HG02943 (cell line): ENCODE measurements at regions not wholly inside any gene's neighbourhood (a gene's known extent, or its start where the extent isn't known, plus 50 kb on each side); places are given as distances from the start of the nearest gene placed in this dataset.

Experiments
- ATAC-seq: cut with Tn5 transposase; IDR thresholded peaks from one replicate; pipeline ENCODE4 v1.9.1; 2021; ENCODE audit warnings: mild to moderate bottlenecking, low read depth, moderate library complexity; ENCODE audit not compliant: unreplicated experiment

DNA sequence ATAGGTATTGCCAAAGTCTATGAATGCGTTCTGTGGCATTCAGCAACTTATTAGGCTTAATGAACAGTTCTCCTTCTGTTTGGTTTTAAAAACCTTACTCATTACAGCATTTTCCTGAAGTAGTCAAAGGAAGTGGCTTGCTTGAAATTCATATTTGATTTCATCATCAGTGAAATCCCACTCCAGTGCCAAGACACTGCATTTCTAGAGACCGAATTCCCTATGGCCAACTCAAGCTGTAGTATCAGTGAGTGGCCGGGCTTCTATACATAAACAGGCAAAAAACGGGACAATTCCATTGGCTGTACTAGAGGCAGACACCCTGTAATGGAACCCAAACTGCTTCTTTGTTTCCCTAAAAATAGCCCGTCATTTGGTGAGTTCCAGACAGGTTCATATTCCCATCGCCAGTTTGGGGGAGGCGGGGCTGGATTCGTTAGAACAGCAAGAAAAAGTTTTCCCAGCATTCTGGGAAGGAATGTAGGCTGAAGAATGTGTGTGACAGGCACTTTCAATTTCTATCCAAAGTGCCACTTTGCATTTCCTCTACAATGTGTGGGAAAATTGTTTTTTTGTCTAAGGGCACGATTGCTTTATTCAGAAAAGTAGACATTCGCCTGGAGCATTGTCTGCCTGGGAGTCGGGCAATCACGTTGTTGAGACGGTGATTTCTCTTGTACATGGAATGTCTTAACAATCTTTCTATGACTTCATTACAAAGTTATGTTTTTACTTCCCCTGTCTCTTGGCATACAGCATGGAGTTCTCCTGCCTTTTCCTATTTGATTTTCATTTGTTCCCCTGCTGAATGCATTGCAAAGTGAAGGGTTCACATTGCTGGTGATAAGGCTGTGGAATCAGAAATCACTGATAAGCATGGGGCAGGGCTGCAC, 141.8 kb upstream of the MAST4 start:
- ATAC-seq: no peak

DNA sequence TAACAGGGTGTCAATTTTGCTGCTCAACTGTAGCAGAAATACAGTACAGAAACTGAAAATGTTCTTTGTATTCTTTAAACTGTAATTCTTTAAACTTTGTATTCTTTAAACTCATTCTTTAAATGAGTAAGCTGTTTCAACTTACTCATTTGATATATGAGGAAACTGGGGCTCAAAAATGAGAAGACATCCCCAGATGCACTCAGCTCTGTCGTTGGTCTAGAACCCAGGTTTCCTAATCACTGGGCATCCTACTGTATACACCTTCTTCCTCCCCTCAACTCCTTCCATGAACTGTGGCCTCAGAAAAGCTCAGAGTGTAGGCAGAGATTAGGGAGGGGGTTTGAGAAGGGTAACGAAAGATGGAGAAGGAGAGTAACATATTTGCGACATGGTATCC, 136.5 kb upstream of the MAST4 start:
- ATAC-seq: no peak

DNA sequence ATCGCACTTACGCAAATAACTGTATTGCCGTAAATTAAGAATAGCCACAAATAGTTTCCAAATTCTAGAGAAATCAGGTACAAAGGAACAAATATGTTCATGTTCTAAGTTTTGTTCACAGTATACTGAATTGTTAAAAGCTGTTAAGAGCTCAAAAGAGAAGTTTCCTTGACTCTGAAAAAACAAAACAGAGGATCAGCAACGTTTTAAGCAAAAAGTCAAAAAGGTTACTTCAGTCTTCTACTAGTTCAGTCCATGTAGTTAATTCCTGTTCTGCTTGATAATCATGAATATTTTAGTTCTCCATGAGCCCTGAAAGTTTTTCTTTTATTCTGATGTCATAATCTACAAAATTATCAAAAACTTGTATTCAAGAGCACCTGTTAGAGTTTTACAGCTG, 128.6 kb upstream of the MAST4 start:
- ATAC-seq: no peak

DNA sequence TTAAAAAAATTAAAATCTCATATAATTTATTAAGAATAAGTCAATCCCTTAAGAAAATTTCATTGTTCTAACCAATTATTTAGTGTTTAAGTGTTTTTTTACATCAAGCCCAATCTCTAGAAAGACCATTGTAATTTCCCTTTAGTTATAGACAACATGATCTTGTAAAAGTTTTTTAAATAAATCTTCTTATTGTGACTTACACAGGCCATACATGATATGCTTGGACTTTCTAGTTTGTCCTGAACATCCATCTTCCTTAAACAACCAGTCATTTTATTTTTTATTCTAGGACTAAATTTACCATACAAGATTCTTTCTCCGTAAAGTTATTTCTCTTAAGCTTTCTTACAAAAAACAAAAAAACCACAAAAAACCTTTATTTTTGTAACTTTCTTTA, 126.5 kb upstream of the MAST4 start:
- ATAC-seq: no peak

DNA sequence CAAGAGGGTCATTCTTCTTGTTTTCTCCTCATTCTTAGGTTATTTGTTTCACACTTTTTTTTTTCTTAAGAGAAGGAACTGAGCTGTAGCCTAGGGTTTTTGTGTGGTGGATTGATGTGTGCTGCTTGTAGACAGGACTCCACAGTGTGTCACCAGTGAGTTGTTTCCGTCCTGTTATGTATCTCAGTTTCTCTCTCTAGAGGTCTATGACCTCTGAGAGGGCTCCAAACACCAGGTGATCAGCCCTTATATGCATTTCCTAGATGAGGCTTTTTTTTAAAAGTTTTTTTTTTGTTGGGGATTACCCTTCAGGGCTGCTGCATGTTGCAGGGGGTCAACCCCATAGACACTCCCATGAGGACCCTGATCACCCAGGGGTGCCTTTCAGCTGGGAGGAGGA, 124.2 kb upstream of the MAST4 start:
- no peak for ATAC-seq

DNA sequence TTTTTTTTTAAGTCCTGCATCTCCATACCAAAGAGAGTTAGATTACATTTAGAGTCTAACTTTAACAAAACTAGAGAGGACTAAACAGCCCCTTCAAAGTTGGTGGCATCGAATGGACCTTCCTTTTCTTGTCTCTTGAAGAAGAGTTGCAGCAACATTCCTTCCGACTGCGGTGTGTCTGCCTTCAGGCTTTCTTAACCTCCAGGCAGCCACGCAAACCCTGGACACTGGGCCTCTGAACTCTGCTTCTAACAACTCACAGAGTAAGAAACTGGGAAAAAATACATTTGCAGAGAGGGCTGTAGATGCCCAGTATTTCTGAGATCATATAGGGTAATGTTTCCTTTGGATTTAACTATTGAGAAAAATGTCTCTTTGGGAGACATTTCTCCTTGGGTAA, 120.5 kb upstream of the MAST4 start:
- no peak for ATAC-seq

DNA sequence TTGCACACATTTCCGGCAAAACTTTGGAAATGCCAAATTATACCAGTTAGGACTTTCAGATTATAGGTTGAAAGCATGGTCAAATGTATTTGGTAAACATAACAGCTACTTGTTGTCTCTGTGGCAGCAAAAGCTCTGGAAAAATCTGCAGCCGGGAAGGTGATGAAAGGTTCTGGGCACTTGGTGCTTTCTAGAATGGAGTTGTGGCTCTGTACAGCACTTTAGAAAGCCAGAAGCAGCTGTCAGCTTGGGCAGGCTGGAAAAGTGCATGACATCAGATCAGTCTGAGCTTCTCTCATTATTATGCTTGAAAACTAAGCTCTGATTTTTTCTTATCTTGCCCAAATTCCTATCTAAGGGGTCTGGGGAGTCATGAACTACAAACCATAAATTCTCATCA, 118.6 kb upstream of the MAST4 start:
- no peak for ATAC-seq

DNA sequence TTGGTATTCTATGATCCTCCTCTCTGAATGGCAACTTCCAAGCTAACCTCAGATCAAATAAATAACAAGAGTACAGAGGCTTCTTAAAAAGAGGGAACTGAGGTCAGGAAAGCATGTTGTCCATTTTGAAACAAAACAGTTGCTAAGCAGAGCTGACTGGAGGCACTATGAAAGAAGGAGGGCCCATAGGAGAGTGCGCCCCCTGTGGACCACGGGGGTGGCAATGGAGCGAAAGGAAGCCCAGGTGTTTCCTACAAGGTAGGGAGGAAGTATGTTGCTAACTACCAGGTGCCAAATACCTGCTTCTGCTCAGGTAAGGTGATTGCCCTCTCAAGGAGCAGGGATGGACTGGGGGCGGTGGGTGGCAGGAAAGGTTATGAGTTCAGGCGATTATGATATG, 101.8 kb upstream of the MAST4 start:
- ATAC-seq: no peak

DNA sequence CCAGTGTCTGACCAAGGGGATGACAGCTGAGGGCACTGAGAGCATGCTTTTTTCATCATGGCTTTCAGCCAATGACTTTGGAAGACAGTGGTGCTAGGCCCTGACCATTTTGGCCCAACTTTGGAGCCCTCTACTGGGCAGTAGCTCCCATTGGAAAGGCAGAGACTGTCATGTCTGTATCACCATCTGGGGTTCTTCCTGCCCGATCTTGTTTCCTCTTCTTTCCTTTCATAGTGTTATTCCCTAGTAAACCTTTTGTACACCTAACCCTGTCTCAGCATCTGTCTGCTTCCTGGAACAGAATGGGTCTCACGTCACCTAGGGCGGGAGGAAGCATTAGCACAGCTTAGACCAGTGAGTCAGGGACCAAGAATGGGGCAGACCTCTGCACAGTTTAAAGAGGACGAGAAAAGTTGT, 97.4 kb upstream of the MAST4 start:
- no peak for ATAC-seq

DNA sequence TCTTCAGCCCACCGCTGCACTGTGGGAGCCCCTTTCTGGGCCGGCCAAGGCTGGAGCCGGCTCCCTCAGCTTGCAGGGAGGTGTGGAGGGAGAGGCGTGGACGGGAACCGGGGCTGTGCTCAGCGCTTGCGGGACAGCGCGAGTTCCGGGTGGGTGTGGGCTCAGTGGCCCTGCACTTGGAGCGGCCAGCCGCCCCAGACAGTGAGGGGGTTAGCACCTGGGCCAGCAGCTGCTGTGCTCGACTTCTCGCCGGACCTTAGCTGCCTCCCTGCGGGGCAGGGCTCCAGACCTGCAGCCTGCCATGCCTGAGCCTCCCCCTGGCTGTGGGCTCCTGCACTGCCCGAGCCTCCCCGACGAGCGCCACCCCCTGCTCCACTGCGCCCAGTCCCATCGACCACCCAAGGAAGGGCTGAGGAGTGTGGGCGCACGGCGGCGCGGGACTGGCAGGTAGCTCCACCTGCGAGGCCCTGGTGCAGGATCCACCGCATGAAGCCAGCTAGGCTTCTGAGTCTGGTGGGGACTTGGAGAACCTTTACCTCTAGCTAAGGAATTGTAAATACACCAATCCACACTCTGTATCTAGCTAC, 92.9 kb upstream of the MAST4 start:
- no peak for ATAC-seq

DNA sequence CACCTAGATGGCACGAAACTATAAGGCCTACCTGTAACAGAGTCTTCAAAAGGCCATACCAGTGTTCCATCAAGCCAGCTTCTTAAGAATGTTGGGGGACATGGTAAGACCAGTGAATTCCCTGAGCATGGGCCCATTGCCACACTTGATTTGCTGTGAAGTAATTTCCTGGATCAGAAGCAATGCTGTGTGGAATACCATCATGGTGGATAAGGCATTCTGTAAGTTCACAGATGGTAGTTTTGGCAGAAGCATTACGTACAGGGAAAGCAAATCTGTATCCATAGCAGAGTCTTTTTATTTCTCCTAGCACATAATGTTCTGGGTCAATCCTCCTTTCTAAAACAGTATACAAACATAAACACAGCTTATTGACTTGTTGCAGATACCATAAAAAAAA, 89.1 kb upstream of the MAST4 start:
- ATAC-seq: no peak

DNA sequence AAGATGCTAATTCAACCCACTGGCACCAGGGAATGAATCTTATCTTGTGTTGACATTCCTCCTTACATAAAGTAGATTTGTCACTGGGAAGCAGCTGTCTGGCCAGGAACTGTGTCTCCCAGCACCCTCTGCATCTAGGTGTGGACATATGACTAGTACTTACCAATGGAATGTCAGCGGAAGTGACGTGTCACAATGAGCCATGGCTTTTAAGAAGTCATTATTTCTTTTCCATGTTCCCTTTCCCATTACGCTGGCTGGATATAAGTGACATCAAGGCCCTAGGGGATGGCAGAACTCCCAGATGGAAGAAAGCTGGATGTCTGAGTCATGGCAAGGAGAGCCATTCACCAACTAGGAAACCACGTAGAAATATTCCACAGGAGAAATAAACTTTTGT, 84.7 kb upstream of the MAST4 start:
- no peak for ATAC-seq

DNA sequence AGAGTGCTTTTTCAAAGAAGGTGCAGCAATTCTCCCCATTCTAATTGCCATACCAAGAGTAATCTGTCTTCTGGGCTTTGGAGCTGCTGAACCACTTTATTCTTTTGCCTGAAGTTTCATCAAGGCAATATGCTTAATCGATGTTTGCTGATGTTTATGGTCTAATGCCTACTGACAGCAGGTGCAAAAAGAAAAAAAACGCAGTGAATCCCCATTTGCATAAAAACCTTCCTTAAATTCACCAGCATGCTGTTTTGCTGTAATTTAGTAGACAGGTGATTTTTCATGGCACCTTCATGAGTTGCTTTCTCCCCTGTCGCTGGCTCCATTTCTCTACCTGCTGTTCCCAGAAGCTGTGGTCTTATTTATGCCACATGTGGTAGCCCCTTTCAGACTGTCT, 83.1 kb upstream of the MAST4 start:
- ATAC-seq: no peak

DNA sequence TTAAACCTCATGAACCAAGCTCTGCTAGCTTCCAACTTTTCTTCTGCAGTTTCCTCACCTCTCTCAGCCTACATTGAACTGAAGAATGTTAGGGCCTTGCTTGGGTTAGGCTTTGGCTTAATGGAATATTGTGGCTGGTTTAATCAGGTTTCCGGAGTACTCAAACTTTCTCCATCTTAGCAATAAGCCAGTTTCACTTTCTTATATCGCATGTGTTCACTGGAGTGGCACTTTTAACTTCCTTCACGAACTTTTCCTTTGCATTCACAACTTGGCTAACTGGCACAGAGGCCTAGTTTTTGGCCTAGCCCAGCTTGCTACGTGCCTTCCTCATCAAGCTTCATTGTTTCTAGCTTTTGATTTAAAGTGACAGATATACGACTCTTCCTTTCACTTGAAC, 81.0 kb upstream of the MAST4 start:
- ATAC-seq: no peak

DNA sequence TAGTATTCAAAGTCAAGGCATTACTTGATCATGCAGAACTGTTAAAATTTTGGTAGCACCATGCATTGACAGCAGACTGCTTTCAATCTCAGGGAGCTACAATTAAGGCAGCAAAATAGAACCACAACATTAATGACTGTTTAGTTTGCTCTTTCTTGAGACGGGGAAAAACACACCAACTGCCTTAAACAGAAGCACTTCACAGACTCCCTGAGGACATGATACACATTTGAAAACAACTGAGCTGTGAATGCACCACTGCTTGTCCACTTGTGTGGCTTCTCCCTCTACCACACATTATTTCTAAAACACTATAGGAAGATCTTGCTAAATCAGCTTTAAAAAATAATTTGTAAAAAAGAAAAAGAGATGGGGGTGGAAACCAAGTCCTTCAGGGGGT, 79.6 kb upstream of the MAST4 start:
- ATAC-seq: no peak

DNA sequence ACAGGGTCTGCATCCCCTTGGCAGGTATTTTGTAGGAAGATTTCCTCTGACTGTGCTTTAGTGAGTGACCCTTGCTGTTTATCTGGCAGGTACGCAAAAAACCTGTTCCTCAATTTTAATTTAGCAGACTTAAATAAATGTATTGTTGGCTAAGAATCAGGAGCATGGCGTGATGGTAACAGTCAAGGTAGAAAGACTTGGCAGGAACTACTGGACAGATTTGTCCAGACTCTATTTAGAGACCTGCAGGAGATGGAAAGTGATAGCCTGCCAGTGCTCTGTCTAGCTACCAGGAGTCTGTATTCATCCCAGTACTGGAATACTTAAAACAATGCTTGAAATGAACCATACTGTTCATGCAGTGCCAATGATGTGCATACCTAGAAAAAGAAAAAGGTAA, 78.8 kb upstream of the MAST4 start:
- no peak for ATAC-seq

DNA sequence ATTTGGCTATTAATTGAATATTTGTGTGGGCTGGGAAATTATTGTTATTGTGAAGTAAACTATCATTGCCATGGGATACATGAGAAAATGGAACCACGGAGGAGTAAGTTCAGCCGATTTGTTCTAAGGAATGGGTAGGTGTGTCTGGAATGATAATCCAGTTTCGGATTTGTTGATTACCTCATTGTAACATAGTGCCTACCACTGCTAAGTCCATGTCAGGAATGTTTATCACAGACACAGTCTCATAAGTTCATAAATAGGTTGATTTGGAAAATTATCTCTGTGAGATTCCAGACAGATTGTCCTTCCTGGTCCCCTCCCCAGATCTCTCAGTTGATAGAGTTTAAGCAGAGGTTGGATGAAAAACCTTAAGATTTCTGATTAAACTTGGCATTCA, 78.1 kb upstream of the MAST4 start:
- no peak for ATAC-seq

DNA sequence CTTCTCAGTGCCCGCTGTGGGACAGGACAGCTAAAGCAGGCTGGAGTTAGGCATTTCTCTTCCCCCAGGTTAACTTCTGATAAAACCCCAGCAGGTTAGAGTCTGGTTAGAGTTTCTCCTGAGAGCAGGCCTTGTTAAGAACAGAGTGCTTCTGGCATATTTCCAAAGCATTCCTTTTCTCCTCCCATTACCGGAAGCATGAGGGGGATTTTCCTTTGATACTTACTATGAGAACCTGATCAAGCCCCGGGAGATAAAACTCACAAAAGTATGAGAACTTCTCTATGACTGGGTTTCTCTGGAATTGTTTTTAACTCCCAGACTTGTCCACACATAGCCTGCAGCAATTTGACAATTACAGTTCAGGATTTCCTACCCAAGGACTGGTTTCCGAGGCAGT, 77.4 kb upstream of the MAST4 start:
- ATAC-seq: no peak

DNA sequence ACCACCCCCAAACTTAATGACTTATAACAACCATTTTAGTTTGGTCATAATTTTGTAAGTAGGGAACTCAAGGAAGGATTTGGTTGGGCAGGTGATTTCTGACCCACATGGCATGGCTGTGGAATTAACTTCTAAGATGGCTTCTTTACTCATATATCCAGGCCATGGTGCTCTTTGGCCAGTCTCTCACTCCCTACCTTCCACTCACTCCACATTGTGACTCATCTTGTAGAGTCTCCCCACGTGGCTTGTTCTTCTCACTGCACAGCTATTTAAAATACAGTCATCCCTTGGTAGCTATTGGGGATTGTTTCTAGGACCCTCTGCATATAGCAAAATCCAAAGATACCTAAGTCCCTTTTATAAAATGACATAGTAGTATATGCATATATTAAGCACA, 76.6 kb upstream of the MAST4 start:
- ATAC-seq: no peak

DNA sequence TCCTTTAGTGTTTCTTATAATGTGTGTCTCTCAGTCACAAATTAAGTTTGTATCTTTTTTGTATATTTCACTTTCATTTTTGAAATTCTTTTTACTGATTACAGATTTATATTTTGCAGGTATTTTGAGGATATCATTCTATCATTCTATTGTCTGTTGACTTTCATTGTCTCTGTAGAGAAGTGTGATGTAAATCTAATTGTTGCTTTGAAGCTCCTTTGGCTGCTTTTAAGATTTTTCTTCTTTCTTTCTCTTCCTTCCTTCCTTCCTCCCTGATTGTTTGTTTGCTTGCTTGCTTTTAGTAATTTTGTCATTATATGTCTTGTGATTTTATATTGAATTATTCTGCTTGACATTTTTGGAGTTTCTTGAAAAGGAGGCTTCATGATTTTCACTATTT, 75.3 kb upstream of the MAST4 start:
- ATAC-seq: no peak

DNA sequence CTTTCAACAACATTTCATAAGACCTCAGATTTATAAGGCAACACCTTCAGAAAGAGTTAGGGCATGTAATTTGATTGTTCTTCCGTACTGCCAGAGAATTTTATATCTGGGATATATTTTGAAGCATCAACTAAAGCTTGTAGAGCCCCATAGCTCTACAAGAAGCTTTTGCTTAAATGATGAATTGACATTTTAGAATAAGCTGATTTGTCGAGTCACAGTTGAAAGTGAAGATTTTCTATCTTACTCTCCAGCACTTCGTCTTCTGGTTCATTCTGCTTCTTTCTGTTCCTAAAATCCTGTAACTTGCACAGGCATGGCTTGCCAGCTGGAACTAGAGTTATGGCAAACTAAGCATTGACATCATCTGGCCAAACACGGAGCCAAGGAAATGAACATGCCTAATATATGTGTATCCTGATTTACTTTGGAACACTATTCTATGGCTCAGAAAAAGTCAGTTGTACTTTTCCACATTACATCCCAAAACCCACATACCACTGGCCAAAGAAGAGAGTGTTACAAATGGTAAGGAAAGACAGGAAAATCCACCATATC, 68.6 kb upstream of the MAST4 start:
- ATAC-seq: no peak

DNA sequence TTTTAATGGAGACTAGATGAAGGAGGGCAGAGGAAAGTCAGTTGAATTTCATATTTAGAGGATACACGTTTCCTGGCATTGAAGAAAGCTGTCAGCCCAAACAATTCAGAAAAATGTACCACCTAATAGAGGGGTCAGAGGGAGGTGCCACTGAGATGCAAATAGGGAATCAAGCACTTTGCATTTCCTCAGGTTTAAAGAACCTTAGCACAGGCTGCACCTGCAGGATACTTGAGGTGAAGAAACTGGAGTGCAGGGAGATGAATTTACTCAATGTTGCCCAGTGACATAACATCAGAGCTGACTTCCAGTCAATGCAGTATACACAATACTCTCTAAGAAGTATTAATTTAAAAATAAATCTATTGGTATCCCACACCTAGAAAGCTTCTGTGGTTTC, 67.0 kb upstream of the MAST4 start:
- ATAC-seq: no peak
